ENCODE measurements at regions not wholly inside any gene's neighbourhood (a gene's known extent, or its start where the extent isn't known, plus 50 kb on each side); places are given as distances from the start of the nearest gene placed in this dataset.

- Histone ChIP-seq H3K4me3 (ENCODE audit: control insufficient read depth in 2 of 3, extremely low read depth in 1 of 3, insufficient read depth in 2 of 3, low read depth in 1 of 3, low read length in 3 of 3) (no peak overlapping the region), H3K4me2 (ENCODE audit: control insufficient read depth, extremely low read depth, insufficient read depth, low read depth, low read length) (no peak overlapping the region), H3K27ac (ENCODE audit: control insufficient read depth, insufficient read depth, low read length) (no peak overlapping the region), H2AFZ (ENCODE audit: control insufficient read depth, low read length) (no peak overlapping the region), H3K9ac (ENCODE audit: control insufficient read depth, extremely low read depth, insufficient read depth, low read length) (no peak overlapping the region), H3K79me2 (ENCODE audit: control insufficient read depth, insufficient read depth, low read length) (no peaks in the 10 kb centered on the region), H3K4me1 (ENCODE audit: control insufficient read depth, extremely low read depth, insufficient read depth, low read length) (no peaks in the 10 kb centered on the region), H4K20me1 (ENCODE audit: control insufficient read depth, extremely low read depth, insufficient read depth, low read length) (no peaks in the 10 kb centered on the region), H3K9me1 (ENCODE audit: control insufficient read depth, extremely low read depth, insufficient read depth, low read length) (no peaks in the 10 kb centered on the region), H3K9me3 (ENCODE audit: control insufficient read depth, low read depth, low read length) (no peaks in the 10 kb centered on the region), H3K27me3 (ENCODE audit: control insufficient read depth, extremely low read depth, insufficient read depth, low read length) (no peaks in the 10 kb centered on the region), H3K36me3 (ENCODE audit: control insufficient read depth in 2 of 2, extremely low read depth in 1 of 2, insufficient read depth in 2 of 2, low read length in 2 of 2) (no peaks in the 10 kb centered on the region)
- no peak for TF ChIP-seq EZH2 (IDR thresholded peaks at IDR 0.05; ENCODE audit: low read length)
- TF ChIP-seq CTCF (optimal IDR thresholded peaks at IDR 0.05 in 1 of 3, IDR thresholded peaks at IDR 0.05 in 1 of 3, conservative IDR thresholded peaks at IDR 0.05 in 1 of 3; ENCODE audit: extremely low read depth in 1 of 3, insufficient read depth in 2 of 3, low read length in 3 of 3): no peak
- no peak for FAIRE-seq
- dilution Hi-C loops (cut with MboI; ENCODE audit: extremely low pct_ligation_motif_present, low sequenced_read_pairs): no loop called here
- no peak for DNase-seq (ENCODE audit: low read depth, low spot score)
Observed at GRCh38 chr9:80426992-80427391, 855.2 kb downstream of the TLE4 start.

- Histone ChIP-seq H3K36me3 (ENCODE audit: control insufficient read depth in 2 of 2, extremely low read depth in 1 of 2, insufficient read depth in 2 of 2, low read length in 2 of 2) (no peaks in the 10 kb centered on the region), H3K4me2 (ENCODE audit: control insufficient read depth, extremely low read depth, insufficient read depth, low read depth, low read length) (no peak overlapping the region), H3K27ac (ENCODE audit: control insufficient read depth, insufficient read depth, low read length) (no peak overlapping the region), H3K9me3 (ENCODE audit: control insufficient read depth, low read depth, low read length) (no peaks in the 10 kb centered on the region), H3K9ac (ENCODE audit: control insufficient read depth, extremely low read depth, insufficient read depth, low read length) (no peak overlapping the region), H3K9me1 (ENCODE audit: control insufficient read depth, extremely low read depth, insufficient read depth, low read length) (no peaks in the 10 kb centered on the region), H3K27me3 (ENCODE audit: control insufficient read depth, extremely low read depth, insufficient read depth, low read length) (no peaks in the 10 kb centered on the region), H3K79me2 (ENCODE audit: control insufficient read depth, insufficient read depth, low read length) (no peaks in the 10 kb centered on the region), H3K4me1 (ENCODE audit: control insufficient read depth, extremely low read depth, insufficient read depth, low read length) (no peaks in the 10 kb centered on the region), H4K20me1 (ENCODE audit: control insufficient read depth, extremely low read depth, insufficient read depth, low read length) (no peaks in the 10 kb centered on the region), H3K4me3 (ENCODE audit: control insufficient read depth in 2 of 3, extremely low read depth in 1 of 3, insufficient read depth in 2 of 3, low read depth in 1 of 3, low read length in 3 of 3) (no peak overlapping the region), H2AFZ (ENCODE audit: control insufficient read depth, low read length) (no peak overlapping the region)
- DNase-seq (ENCODE audit: low read depth, low spot score): no peak
- dilution Hi-C loops (cut with MboI; ENCODE audit: extremely low pct_ligation_motif_present, low sequenced_read_pairs): no loop called here
- no peak for FAIRE-seq
- TF ChIP-seq EZH2 (IDR thresholded peaks at IDR 0.05; ENCODE audit: low read length) (no peak), CTCF (optimal IDR thresholded peaks at IDR 0.05 in 1 of 3, IDR thresholded peaks at IDR 0.05 in 1 of 3, conservative IDR thresholded peaks at IDR 0.05 in 1 of 3; ENCODE audit: extremely low read depth in 1 of 3, insufficient read depth in 2 of 3, low read length in 3 of 3) (no peak)
Observed at GRCh38 chr9:80417211-80417773, 845.5 kb downstream of the TLE4 start.
